Urinary bladder (tissue), 3 donors: ENCODE measurements at regions not wholly inside any gene's neighbourhood (a gene's known extent, or its start where the extent isn't known, plus 50 kb on each side); places are given as distances from the start of the nearest gene placed in this dataset.

Experiments
- DNase-seq: peaks from one replicate; pipeline ENCODE4 v3.0.0-alpha.2; 2015; ENCODE audit errors: extremely low spot score
- H3K27ac ChIP-seq: one replicate; pipeline ENCODE4 v1.5.1; 2013; ENCODE audit warnings: low read depth, mild to moderate bottlenecking, moderate library complexity
- H3K36me3 ChIP-seq: one replicate; pipeline ENCODE4 v1.6.1; 2013; ENCODE audit warnings: mild to moderate bottlenecking, moderate library complexity; ENCODE audit not compliant: insufficient read depth
- H3K4me1 ChIP-seq: one replicate; pipeline ENCODE4 v1.6.1; 2013; ENCODE audit warnings: mild to moderate bottlenecking, moderate library complexity; ENCODE audit not compliant: insufficient read depth
- H3K4me3 ChIP-seq: one replicate; pipeline ENCODE4 v1.5.1; 2013; ENCODE audit warnings: low read depth, low read length
- WGBS: extraction: QIAGEN DNeasy Blood & Tissue Kit; methylation state at CpG from one replicate; pipeline ENCODE4 v1.1.7; 2013; 5-methylcytosine and 5-hydroxymethylcytosine counted together
- donor health status: healthy with polysubstance abuse.
- donor health status: healthy.

DNA sequence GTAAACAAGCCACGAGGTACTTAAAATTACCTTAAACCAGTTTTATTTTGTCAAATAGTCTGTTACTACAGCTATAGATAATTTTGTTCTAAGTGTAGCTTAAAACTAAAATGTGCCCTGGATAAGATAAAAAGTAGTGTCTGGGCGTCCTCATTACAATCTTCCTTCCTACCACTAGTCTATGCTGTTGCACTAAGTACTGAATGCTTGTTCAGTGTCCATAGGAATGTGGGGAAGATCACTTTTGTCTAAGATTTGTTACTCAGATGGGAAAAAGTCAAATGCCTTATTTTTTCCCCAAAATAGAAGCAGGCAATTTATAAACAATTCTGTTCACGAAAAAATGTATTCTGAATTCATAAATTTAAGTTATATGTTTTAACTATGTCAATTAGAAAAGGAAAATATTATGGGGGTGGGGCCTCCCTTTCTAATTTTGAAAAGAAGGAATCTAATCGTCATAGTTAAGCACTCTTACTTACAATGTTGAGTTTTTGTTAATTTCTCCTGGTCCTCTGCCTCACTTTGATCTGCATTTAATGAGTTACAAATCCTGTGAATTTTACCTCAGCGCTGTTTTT is 140.4 kb upstream of the VRK2 start:
- Histone ChIP-seq H3K27ac (no peak overlapping the region), H3K4me1 (no peaks in the 10 kb centered on the region), H3K36me3 (no peaks in the 10 kb centered on the region), H3K4me3 (no peak overlapping the region)
- no peak for DNase-seq
- 29% methylated on average over 5 of the region's 5 CpGs for WGBS

DNA sequence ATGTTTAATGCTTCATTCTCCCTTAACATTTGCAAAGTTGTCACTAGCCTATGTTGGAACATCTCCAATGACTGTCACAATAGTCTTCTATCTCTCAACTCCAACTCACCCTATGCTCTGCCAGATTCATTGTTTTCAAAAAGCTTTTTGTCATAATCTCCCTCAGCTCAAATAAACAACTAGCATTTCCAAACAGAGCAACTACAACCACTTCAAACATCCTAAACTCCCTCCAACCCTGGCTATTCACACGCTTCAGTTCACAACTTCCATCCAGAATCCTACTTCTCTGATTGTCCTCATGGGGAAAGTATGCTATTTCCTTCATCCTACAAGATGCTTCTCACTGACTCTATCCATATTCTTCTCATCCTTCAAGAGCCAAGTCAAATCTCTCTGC is 139.2 kb upstream of the VRK2 start:
- Histone ChIP-seq H3K4me3 (no peak overlapping the region), H3K36me3 (no peaks in the 10 kb centered on the region), H3K4me1 (no peaks in the 10 kb centered on the region), H3K27ac (no peak overlapping the region)
- no peak for DNase-seq
- 65% methylated on average over 1 of the region's 1 CpG for WGBS

DNA sequence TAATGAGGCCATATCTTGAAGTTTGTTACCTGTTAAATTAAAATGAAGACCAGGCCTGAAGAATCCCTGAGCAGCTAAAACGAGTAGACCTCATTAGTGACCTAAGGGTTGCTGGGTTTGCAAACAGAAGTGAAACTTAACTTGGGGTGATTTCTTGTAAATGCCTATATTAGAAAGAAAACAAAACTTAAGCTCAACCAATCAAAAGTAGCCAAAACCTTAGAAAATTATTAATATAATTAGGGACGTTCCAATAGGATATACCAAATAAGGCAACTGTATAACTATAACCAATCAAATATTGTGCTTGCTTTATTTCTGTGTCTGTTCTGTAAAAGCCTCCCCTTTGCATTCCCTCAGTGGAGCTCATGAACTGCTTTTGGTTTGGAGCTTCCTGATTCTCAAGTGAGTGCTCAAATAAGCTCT is 137.9 kb upstream of the VRK2 start:
- Histone ChIP-seq H3K4me3 (no peak overlapping the region), H3K4me1 (no peaks in the 10 kb centered on the region), H3K36me3 (no peaks in the 10 kb centered on the region), H3K27ac (no peak overlapping the region)
- DNase-seq: no peak
- 71% methylated on average over 2 of the region's 2 CpGs for WGBS

DNA sequence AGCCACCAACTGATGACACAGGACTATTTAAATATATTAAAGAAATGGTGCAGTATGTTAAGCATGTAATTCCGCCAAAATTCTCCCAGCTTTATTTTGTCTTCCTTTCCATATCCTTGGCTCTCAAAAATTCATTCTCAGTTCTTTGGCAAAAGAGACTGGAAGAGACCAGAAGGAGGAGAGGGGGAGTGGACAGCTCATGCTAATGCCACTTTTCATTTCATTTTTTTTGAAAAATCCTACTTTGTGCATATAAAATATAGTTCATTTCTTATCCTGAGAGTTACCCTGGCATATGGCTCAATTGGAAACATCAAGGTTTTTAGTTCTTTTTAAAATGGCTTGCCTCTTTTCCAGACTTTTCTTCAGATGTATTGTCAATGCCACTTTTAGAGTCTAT is 128.5 kb upstream of the VRK2 start:
- Histone ChIP-seq H3K36me3 (no peaks in the 10 kb centered on the region), H3K27ac (no peak overlapping the region), H3K4me3 (no peak overlapping the region), H3K4me1 (no peaks in the 10 kb centered on the region)
- no peak for DNase-seq
- 80% methylated on average over 1 of the region's 1 CpG for WGBS

DNA sequence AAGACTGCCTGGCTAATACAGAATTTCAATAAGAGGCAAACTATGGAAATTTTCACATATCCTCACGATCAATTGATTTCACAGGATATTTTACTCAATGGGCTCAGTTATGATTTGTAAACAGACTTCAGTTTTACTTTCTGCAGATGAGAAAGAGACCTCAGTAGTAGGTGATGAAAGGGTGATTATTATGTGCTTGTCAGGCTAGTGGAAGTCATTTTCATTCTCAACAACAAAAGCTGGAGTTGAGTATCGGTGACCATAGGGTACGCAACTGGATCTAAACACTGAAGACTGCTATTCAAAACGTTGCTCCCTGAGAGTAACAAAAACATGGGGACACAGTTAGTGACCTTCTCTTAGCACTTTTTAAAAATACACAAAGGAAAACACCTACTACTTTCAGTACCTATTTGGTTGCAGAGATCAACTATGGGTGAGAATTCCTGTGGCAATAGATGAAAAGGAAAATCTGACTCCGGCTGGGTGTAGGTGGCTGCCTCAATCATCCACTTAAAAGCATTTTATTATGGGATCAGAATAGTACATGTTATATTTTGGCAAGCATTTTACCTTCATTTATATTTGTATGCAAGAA is 126.2 kb upstream of the VRK2 start:
- no peaks in the 10 kb centered on the region for H3K36me3 ChIP-seq
- H3K27ac ChIP-seq: no peak overlapping the region
- 86% methylated on average over 5 of the region's 5 CpGs for WGBS
- H3K4me1 ChIP-seq: no peaks in the 10 kb centered on the region
- no peak overlapping the region for H3K4me3 ChIP-seq
- DNase-seq: no peak

DNA sequence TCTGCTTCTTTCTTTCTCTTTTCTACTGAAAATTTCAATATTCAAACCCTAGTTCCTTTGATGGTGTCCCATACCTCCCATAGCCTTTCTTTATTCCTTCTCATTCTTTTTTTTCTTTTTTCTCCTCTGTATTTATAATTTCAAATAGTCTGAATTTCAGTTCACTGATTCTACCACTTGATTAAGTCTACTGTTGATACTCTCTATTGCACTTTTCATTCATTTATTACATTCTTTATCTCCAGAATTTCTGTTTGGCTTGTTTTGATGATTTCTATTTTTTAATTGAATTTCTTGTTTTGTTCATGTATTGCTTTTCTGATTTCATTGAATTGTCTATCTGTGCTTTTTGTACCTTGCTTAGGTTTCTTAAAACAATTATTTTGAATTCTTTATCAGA is 111.9 kb upstream of the VRK2 start:
- no peaks in the 10 kb centered on the region for H3K4me1 ChIP-seq
- DNase-seq: no peak
- no peak overlapping the region for H3K27ac ChIP-seq
- H3K36me3 ChIP-seq: no peaks in the 10 kb centered on the region
- H3K4me3 ChIP-seq: no peak overlapping the region

DNA sequence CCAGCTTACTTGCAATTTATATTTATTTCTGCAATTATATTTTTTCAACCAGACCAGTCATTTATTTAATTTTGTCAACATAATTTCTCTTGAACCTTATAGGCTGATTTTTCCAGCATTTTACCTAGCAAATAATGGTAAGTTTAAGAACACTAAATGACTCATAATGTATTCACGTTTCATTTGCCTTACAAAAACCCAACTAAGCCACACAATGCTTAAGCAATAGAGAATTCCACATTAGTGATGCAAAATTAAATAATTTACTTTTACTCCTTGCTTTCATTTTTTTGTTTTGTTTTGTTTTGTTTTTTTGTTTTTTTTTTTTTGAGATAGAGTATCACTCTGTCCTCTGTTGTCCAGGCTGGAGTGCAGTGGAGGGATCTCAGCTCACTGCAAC is 110.4 kb upstream of the VRK2 start:
- WGBS: 73% methylated on average over 1 of the region's 1 CpG
- H3K4me1 ChIP-seq: no peaks in the 10 kb centered on the region
- no peak overlapping the region for H3K27ac ChIP-seq
- no peaks in the 10 kb centered on the region for H3K36me3 ChIP-seq
- H3K4me3 ChIP-seq: no peak overlapping the region
- DNase-seq: no peak

DNA sequence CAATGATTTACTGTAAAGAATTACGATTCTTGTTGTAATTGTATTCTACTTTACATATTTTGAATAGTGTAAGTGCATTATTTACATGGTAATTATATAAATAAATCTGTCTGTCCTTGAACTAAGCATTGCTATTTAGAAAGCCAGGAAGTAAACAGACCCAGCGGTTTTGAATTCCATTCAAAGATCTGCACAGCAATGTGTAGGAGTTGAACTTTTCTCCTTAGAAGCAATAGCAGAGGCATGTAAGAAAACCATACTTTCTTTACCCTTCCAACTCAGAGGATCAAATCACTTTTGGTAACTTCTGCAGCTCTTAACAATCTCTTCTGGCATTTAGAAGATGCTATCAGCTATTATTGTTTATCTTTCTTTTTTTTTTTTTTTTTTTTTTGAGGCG is 109.2 kb upstream of the VRK2 start:
- Histone ChIP-seq H3K27ac (no peak overlapping the region), H3K36me3 (no peaks in the 10 kb centered on the region), H3K4me1 (no peaks in the 10 kb centered on the region), H3K4me3 (no peak overlapping the region)
- WGBS: 64% methylated on average over 3 of the region's 3 CpGs
- no peak for DNase-seq

DNA sequence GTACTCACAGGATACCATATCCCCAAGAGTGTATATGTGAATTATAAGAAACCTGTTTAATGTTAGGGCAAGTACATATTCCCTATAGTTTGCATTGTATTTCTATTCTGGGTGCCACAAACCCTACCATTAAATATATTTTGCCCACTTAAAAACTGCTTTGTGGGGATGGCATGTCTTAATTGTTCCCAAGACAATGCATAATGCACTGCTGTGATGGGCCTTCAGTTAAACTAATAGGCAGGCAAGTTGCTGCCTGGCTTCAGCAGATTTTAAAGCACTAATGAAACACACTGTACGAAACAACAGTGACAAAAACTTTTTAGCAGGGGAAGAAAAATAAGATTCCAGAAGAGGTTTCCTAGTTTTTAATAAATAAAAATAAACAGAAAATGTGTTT is 104.8 kb upstream of the VRK2 start:
- no peak overlapping the region for H3K27ac ChIP-seq
- 86% methylated on average over 1 of the region's 1 CpG for WGBS

DNA sequence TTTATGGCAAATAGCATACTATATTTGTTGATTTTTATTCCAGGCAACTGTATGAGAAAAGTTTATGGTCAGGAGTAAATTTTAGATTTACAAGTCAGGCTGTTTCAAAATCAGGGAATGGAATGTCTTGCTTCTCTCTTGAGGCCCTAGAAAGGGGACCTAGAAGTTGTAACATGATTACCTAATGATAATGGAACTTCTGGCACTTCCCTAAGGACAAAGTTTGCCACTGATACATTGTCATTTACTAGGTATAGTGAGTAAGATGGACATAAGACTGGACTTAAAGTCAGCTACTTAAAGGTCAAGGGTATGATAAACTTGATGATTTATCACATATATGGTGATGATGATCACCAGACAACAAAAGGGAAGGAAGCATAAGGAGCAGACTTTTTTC is 103.3 kb upstream of the VRK2 start:
- Histone ChIP-seq H3K4me3 (no peak overlapping the region), H3K4me1 (no peaks in the 10 kb centered on the region), H3K36me3 (no peaks in the 10 kb centered on the region), H3K27ac (no peak overlapping the region)
- DNase-seq: no peak

More for the DNA sequence above, 104.8 kb upstream of the VRK2 start:
- no peaks in the 10 kb centered on the region for H3K36me3 ChIP-seq
- no peak for DNase-seq
- H3K4me3 ChIP-seq: no peak overlapping the region
- H3K4me1 ChIP-seq: no peaks in the 10 kb centered on the region

DNA sequence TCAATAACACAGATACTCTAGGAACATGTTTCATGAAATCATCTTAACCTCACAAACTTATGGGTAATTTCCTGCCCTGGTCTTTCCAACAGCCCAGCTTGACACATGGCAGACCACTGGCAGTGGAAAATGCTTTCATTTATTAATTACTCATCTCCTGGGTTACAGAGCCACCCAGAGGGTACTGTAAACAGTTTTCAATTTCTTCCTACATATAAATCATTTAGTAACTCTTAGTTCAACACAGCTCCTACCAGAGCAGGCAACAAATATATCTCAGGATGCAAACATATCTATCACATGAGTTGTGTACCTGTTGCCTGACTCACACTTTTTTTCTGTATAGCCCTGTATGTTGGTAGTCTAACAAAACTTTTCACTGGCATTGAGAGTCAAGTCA is 99.2 kb upstream of the VRK2 start:
- Histone ChIP-seq H3K4me3 (no peak overlapping the region), H3K27ac (no peak overlapping the region), H3K36me3 (no peaks in the 10 kb centered on the region), H3K4me1 (no peaks in the 10 kb centered on the region)
- DNase-seq: no peak

DNA sequence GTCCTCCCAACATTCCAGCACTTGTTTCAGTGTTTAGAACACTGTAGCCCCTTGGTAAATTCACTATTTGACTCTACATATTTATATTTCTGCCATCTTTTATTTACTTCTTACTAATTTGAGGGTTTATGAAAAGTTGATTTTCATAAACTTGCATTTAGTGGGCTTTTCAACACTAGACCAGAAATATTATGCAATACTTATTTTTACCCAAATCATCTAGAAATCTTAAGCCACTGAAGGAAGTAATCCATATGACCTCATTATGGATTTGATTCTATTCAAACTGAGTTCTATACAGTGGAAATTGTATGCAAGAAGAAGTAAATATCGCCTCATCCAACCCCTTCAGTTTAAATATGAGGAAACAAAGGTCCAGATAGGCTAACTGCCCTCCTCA is 92.6 kb upstream of the VRK2 start:
- no peaks in the 10 kb centered on the region for H3K4me1 ChIP-seq
- 94% methylated on average over 1 of the region's 1 CpG for WGBS
- no peak for DNase-seq

DNA sequence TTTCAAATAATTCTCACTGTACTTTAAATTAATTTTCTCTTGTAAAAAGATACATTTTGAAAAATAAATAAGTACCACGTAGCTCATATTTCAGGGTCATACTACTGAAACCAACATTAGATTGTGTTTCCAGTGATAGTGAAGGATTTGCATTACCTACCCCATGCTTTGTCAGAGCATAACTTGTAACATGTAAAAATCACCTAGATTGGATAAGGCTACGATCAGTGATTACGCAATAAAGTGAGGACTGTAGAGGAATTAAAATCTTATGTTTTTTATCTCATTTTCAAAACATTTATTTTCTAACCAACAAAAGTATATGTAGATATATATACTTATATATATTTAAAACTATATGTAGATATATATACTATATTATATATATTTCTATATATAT is 89.4 kb upstream of the VRK2 start:
- 87% methylated on average over 3 of the region's 3 CpGs for WGBS
- Histone ChIP-seq H3K4me1 (no peaks in the 10 kb centered on the region), H3K36me3 (no peaks in the 10 kb centered on the region), H3K27ac (no peak overlapping the region), H3K4me3 (no peak overlapping the region)
- DNase-seq: no peak

More for the DNA sequence above, 92.6 kb upstream of the VRK2 start:
- Histone ChIP-seq H3K4me3 (no peak overlapping the region), H3K36me3 (no peaks in the 10 kb centered on the region), H3K27ac (no peak overlapping the region)

DNA sequence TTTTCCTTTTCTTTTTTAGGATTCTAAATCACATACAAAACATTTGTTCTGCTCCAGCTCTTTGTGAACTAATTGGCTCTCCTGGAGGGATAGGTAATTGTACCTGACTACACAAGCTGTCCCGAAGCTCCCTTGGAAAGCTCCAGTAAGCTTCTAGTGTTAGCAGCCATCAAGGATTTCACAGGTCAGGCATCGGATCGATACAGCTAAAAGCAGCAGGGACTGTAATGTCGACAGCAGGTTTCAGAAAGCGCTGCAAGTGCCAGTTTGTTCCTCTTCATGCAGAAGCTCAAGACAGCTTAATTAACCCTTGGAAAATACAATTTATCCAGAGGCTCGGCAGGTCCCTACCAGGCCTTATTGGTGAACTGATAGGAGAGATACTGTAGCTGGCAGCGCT is 87.2 kb upstream of the VRK2 start:
- Histone ChIP-seq H3K27ac (no peak overlapping the region), H3K36me3 (no peaks in the 10 kb centered on the region), H3K4me1 (no peaks in the 10 kb centered on the region), H3K4me3 (no peak overlapping the region)
- WGBS: 72% methylated on average over 7 of the region's 7 CpGs
- DNase-seq: no peak

DNA sequence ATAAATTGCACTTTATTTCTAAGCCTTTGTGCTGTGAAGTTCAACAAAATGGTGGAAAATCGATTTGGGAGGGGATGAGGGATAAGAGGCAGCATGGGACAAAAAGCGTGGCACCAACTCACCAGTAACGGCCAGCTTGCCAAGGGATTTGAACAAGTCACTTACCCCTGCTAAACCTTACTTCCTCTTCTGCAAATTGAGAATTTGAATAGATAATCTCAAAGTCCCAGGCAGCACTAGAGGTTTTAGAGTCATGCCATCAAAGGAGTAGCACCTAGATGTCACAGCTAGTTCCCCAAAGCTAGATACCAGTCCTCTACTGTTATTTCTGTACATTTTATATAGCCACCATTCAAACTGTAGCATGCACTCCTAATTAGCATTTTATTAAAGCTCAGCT is 83.7 kb upstream of the VRK2 start:
- Histone ChIP-seq H3K27ac (no peak overlapping the region), H3K4me1 (no peaks in the 10 kb centered on the region), H3K4me3 (no peak overlapping the region), H3K36me3 (no peaks in the 10 kb centered on the region)
- no peak for DNase-seq
- 82% methylated on average over 3 of the region's 3 CpGs for WGBS
